Brain microvascular endothelial cell (primary cell): ENCODE measurements at regions not wholly inside any gene's neighbourhood (a gene's known extent, or its start where the extent isn't known, plus 50 kb on each side); places are given as distances from the start of the nearest gene placed in this dataset.
"Not testable (repeated sequence)": the region's sequence is repeated elsewhere in the genome, so short reads cannot be mapped to it uniquely, and the experiment has no call there.

Source experiments
- DNase-seq: peaks from one replicate; pipeline ENCODE4 v3.0.0-alpha.2; 2020
- H3K27ac ChIP-seq: fragments of 250-450 bp; sonication (Bioruptor Pico); 2 replicates; pipeline ENCODE4 v1.5.1; 2020; ENCODE audit warnings: mild to moderate bottlenecking, moderate library complexity
- H3K27me3 ChIP-seq: fragments of 250-450 bp; sonication (Bioruptor Pico); replicated peaks from 2 replicates; pipeline ENCODE4 v1.5.1; 2020; ENCODE audit warnings: mild to moderate bottlenecking
- H3K36me3 ChIP-seq: fragments of 250-450 bp; sonication (Bioruptor Pico); replicated peaks from 2 replicates; pipeline ENCODE4 v1.5.1; 2020; ENCODE audit warnings: mild to moderate bottlenecking
- H3K4me3 ChIP-seq: 2 replicates; pipeline ENCODE4 v1.5.1; 2011; ENCODE audit warnings: low read depth, mild to moderate bottlenecking, control low read depth, low read length, moderate library complexity
- CTCF ChIP-seq: IDR thresholded peaks from 2 replicates; pipeline ENCODE4 v1.5.1; 2011; ENCODE audit warnings: low read depth, mild to moderate bottlenecking, moderate library complexity, low read length, control low read depth, inconsistent platforms; ENCODE audit errors: missing control alignments
- in situ Hi-C: cut with HindIII; loops from 2 replicates; pipeline ENCODE4 v1.10.0; 2017; ENCODE audit warnings: low sequenced_read_pairs, low pct_ligation_motif_present

GRCh38 chr17:68759343-68760140, 158.4 kb upstream of the FAM20A start:
- Histone ChIP-seq H3K36me3 (no peaks in the 10 kb centered on the region), H3K27ac (peak overlapping the region; percentile 95), H3K4me3 (peak overlapping the region; percentile 41), H3K27me3 (no peaks in the 10 kb centered on the region)
- DNase-seq = peak; percentile 94
- peak; percentile 97 for TF ChIP-seq CTCF
- in situ Hi-C loops = no loop called here

- no peak overlapping the region for H3K4me3 ChIP-seq
- no peaks in the 10 kb centered on the region for H3K27me3 ChIP-seq
- in situ Hi-C loops = no loop called here
- no peak for TF ChIP-seq CTCF
- H3K27ac ChIP-seq = peak overlapping the region; percentile 95
- DNase-seq = no peak
- no peaks in the 10 kb centered on the region for H3K36me3 ChIP-seq
These were observed 157.8 kb upstream of the FAM20A start for GRCh38 chr17:68759002-68759342.

- H3K36me3 ChIP-seq, in situ Hi-C loops, H3K4me3 ChIP-seq, H3K27ac ChIP-seq, DNase-seq, H3K27me3 ChIP-seq: not testable (repeated sequence)
These were observed 156.9 kb upstream of the FAM20A start for GRCh38 chr17:68757866-68758757.

- Histone ChIP-seq H3K27ac (no peak overlapping the region), H3K27me3 (no peaks in the 10 kb centered on the region), H3K36me3 (no peaks in the 10 kb centered on the region), H3K4me3 (no peak overlapping the region)
- in situ Hi-C loops = no loop called here
- TF ChIP-seq CTCF = no peak
- no peak for DNase-seq
These were observed 153.0 kb upstream of the FAM20A start for GRCh38 chr17:68753985-68754769.

- H3K36me3 ChIP-seq = no peaks in the 10 kb centered on the region
- no peak overlapping the region for H3K27ac ChIP-seq
- in situ Hi-C loops = no loop called here
- DNase-seq = no peak
- no peak for TF ChIP-seq CTCF
- no peaks in the 10 kb centered on the region for H3K27me3 ChIP-seq
- H3K4me3 ChIP-seq = no peak overlapping the region
These were observed 149.0 kb upstream of the FAM20A start for GRCh38 chr17:68750208-68750562.
